Testis (tissue), 2 donors: ENCODE measurements at regions not wholly inside any gene's neighbourhood (a gene's known extent, or its start where the extent isn't known, plus 50 kb on each side); places are given as distances from the start of the nearest gene placed in this dataset.

Source experiments
- DNase-seq: peaks from one replicate; pipeline ENCODE4 v3.0.0-alpha.2; 2019
- H3K27ac ChIP-seq, 2 donors: fragments of 200-600 bp; sonication (generic); one replicate each; pipeline ENCODE4 v1.5.1; 2019
- H3K27me3 ChIP-seq: fragments of 200-600 bp; sonication (generic); one replicate; pipeline ENCODE4 v1.5.1; 2019
- H3K36me3 ChIP-seq: fragments of 200-600 bp; sonication (generic); one replicate; pipeline ENCODE4 v1.5.1; 2017; ENCODE audit warnings: low read depth; ENCODE audit errors: missing control alignments
- H3K4me1 ChIP-seq: fragments of 200-600 bp; sonication (generic); one replicate; pipeline ENCODE4 v1.5.1; 2019
- H3K4me3 ChIP-seq, 2 donors: fragments of 200-600 bp; sonication (generic); one replicate each; pipeline ENCODE4 v1.5.1; 2017 to 2019
- H3K9me3 ChIP-seq: fragments of 200-600 bp; sonication (generic); one replicate; pipeline ENCODE4 v1.5.1; 2017
- CTCF ChIP-seq, 3 experiments: fragments of 450-650 bp in 2 of 3; fragments of 200-600 bp in 1 of 3; sonication (generic) in 1 of 3; IDR thresholded peaks; one replicate each; pipeline ENCODE4 v1.5.1; 2016 to 2019; ENCODE audit warnings: antibody characterized with exemption in 3 of 3, mild to moderate bottlenecking in 2 of 3, moderate library complexity in 1 of 3
- POLR2A ChIP-seq: fragments of 450-650 bp; IDR thresholded peaks from one replicate; pipeline ENCODE4 v1.6.1; 2017; ENCODE audit warnings: antibody characterized with exemption, mild to moderate bottlenecking, moderate library complexity
- WGBS, 2 donors: methylation state at CpG; one replicate each; pipeline ENCODE4 v1.1.5; 2018; 5-methylcytosine and 5-hydroxymethylcytosine counted together
- intact Hi-C: fragments of 100-400 bp; cut with DNase I; formaldehyde crosslinking; loops from one replicate; pipeline ENCODE4 v1.15.1; 2023; ENCODE audit warnings: low total_unique reads

- no peak for TF ChIP-seq CTCF (IDR thresholded peaks at IDR 0.05)
- no peak for TF ChIP-seq POLR2A
- Histone ChIP-seq H3K27ac (no peak overlapping the region), H3K4me1 (no peaks in the 10 kb centered on the region), H3K4me3 (no peak overlapping the region), H3K36me3 (no peaks in the 10 kb centered on the region), H3K27me3 (no peaks in the 10 kb centered on the region), H3K9me3 (no peaks in the 10 kb centered on the region)
- intact Hi-C loops: no loop called here
- DNase-seq: no peak
- WGBS, 2 donors: 71% methylated on average over 1 of the region's 1 CpG; no CpG with 5 or more reads in 1 of the 2 donors
These were observed 76.5 kb downstream of the RTL9 start for GRCh38 chrX:110435196-110435595.

- TF ChIP-seq POLR2A (no peak), CTCF (IDR thresholded peaks at IDR 0.05) (no peak)
- DNase-seq: no peak
- H3K27ac ChIP-seq: no peak overlapping the region
- no peaks in the 10 kb centered on the region for H3K9me3 ChIP-seq
- H3K36me3 ChIP-seq: no peaks in the 10 kb centered on the region
- no peaks in the 10 kb centered on the region for H3K4me1 ChIP-seq
- H3K27me3 ChIP-seq: no peaks in the 10 kb centered on the region
- intact Hi-C loops: no loop called here
- no peak overlapping the region for H3K4me3 ChIP-seq
These were observed 77.9 kb downstream of the RTL9 start for GRCh38 chrX:110436523-110436922.

GRCh38 chrX:110437686-110438085 is 79.0 kb downstream of the RTL9 start:
- WGBS, 2 donors: 40 to 81% methylated on average over 1 to 2 of the region's 2 CpGs
- no peak for DNase-seq
- no peak for TF ChIP-seq POLR2A
- TF ChIP-seq CTCF (IDR thresholded peaks at IDR 0.05): no peak
- no peak overlapping the region for H3K27ac ChIP-seq
- H3K36me3 ChIP-seq: no peaks in the 10 kb centered on the region
- H3K4me1 ChIP-seq: no peaks in the 10 kb centered on the region
- H3K27me3 ChIP-seq: no peaks in the 10 kb centered on the region
- intact Hi-C loops: no loop called here
- no peak overlapping the region for H3K4me3 ChIP-seq
- H3K9me3 ChIP-seq: no peaks in the 10 kb centered on the region

- no peak for DNase-seq
- Histone ChIP-seq H3K4me1 (no peaks in the 10 kb centered on the region), H3K9me3 (no peaks in the 10 kb centered on the region), H3K36me3 (no peaks in the 10 kb centered on the region), H3K27ac (no peak overlapping the region), H3K4me3 (no peak overlapping the region), H3K27me3 (no peaks in the 10 kb centered on the region)
- TF ChIP-seq POLR2A (no peak), CTCF (IDR thresholded peaks at IDR 0.05) (no peak)
- intact Hi-C loops: no loop called here
- WGBS, 2 donors: 70 to 79% methylated on average over 2 to 11 of the region's 11 CpGs
These were observed 81.6 kb downstream of the RTL9 start for GRCh38 chrX:110440016-110440805.

- Histone ChIP-seq H3K4me1 (no peaks in the 10 kb centered on the region), H3K9me3 (no peaks in the 10 kb centered on the region), H3K36me3 (no peaks in the 10 kb centered on the region), H3K4me3 (no peak overlapping the region), H3K27me3 (no peaks in the 10 kb centered on the region), H3K27ac (no peak overlapping the region)
- no peak for TF ChIP-seq CTCF (IDR thresholded peaks at IDR 0.05)
- no peak for TF ChIP-seq POLR2A
- intact Hi-C loops: no loop called here
- peak; percentile 32 for DNase-seq
- WGBS, 2 donors: 30 to 60% methylated on average over 1 of the region's 1 CpG
These were observed 84.0 kb downstream of the RTL9 start for GRCh38 chrX:110442635-110443034.
